HUES6 (cell line): ENCODE measurements at regions not wholly inside any gene's neighbourhood (a gene's known extent, or its start where the extent isn't known, plus 50 kb on each side); places are given as distances from the start of the nearest gene placed in this dataset.
"Not testable (repeated sequence)": the region's sequence is repeated elsewhere in the genome, so short reads cannot be mapped to it uniquely, and the experiment has no call there.

ENCODE experiments used
- H3K27ac ChIP-seq: 2 replicates; pipeline ENCODE4 v1.7.0; 2013; ENCODE audit warnings: low read depth, mild to moderate bottlenecking, low read length, inconsistent platforms
- H3K27me3 ChIP-seq: 2 replicates; pipeline ENCODE4 v1.6.1; 2013; ENCODE audit warnings: low read length; ENCODE audit not compliant: control insufficient read depth, insufficient read depth
- H3K36me3 ChIP-seq: 2 replicates; pipeline ENCODE4 v1.6.1; 2013; ENCODE audit warnings: low read length; ENCODE audit not compliant: control insufficient read depth, insufficient read depth
- H3K4me1 ChIP-seq: 2 replicates; pipeline ENCODE4 v1.6.1; 2013; ENCODE audit warnings: low read length; ENCODE audit not compliant: control insufficient read depth, insufficient read depth
- H3K4me3 ChIP-seq: 2 replicates; pipeline ENCODE4 v1.5.1; 2013; ENCODE audit warnings: low read depth, low read length
- H3K9ac ChIP-seq: one replicate; pipeline ENCODE4 v1.6.1; 2013; ENCODE audit warnings: mild to moderate bottlenecking, low read length
- H3K9me3 ChIP-seq: 2 replicates; pipeline ENCODE4 v1.6.1; 2013; ENCODE audit warnings: low read depth, low read length; ENCODE audit not compliant: control insufficient read depth, insufficient read depth

DNA sequence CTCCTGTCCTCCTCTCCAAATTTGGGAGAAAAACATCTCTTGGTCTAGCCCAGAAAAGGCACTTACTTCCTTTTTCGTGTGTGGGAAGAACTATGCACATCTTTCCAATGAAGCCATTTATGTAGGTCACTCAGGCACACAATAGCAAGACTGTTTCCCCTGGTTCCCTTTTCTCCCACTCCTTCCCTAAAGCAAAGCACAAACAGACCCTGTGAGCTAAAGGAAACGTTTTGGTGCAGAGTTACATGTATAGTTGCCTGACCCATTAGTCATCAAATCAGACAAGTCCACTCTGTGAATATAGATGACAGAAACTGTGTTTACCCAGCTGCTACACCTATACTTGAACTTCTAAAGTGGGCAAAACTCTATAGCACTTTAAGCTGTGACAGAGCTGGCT lies 474.6 kb downstream of the COL12A1 start:
- no peak overlapping the region for H3K4me3 ChIP-seq

DNA sequence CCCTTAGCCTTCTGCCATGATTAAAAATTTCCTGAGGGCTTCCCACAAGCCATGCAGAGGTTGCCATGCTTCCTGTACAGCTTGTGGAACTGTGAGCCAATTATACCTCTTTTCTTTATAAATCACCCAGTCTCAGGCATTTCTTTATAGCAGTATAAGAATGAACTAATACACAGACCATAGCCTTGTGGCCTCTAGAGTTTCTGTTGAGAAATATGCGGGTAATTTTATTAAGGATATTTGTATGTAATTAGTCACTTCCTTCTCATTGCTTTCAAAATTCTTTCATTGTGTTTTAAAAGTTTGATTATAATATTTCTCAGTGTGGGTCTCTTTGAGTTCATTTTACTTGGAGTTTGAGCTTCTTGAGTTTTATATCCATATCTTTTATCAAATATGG lies 484.9 kb downstream of the COL12A1 start:
- Histone ChIP-seq H3K27me3 (no peaks in the 10 kb centered on the region), H3K4me3 (no peak overlapping the region), H3K9me3 (no peaks in the 10 kb centered on the region), H3K9ac (no peak overlapping the region), H3K4me1 (no peaks in the 10 kb centered on the region), H3K36me3 (no peaks in the 10 kb centered on the region), H3K27ac (no peak overlapping the region)

More for the DNA sequence above, 474.6 kb downstream of the COL12A1 start:
- Histone ChIP-seq H3K27ac (no peak overlapping the region), H3K9ac (no peak overlapping the region), H3K27me3 (no peaks in the 10 kb centered on the region), H3K9me3 (no peaks in the 10 kb centered on the region), H3K36me3 (no peaks in the 10 kb centered on the region), H3K4me1 (no peaks in the 10 kb centered on the region; the same call in 1 of the 2 replicates)

DNA sequence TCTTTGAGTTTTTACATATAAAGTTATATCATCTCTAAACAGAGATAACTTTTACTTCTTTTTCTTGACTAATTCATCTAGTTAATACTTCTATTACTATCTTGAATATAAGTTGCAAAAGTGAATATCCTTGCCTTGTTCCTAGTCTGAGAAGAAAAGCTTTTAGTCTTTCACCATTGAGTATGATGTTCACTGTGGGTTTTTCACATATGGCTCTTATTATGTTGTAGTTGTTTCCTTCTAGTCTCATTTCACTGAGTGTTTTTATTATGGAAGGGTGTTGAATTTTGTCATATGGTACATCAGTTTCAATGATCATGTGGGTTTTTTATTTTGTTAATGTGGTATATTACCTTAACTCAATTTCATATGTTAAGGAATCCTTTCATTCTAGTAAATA lies 488.3 kb downstream of the COL12A1 start:
- Histone ChIP-seq H3K4me3 (no peak overlapping the region), H3K9me3 (no peaks in the 10 kb centered on the region), H3K36me3 (no peaks in the 10 kb centered on the region), H3K27ac (no peak overlapping the region), H3K4me1 (no peaks in the 10 kb centered on the region), H3K27me3 (no peaks in the 10 kb centered on the region), H3K9ac (no peak overlapping the region)

DNA sequence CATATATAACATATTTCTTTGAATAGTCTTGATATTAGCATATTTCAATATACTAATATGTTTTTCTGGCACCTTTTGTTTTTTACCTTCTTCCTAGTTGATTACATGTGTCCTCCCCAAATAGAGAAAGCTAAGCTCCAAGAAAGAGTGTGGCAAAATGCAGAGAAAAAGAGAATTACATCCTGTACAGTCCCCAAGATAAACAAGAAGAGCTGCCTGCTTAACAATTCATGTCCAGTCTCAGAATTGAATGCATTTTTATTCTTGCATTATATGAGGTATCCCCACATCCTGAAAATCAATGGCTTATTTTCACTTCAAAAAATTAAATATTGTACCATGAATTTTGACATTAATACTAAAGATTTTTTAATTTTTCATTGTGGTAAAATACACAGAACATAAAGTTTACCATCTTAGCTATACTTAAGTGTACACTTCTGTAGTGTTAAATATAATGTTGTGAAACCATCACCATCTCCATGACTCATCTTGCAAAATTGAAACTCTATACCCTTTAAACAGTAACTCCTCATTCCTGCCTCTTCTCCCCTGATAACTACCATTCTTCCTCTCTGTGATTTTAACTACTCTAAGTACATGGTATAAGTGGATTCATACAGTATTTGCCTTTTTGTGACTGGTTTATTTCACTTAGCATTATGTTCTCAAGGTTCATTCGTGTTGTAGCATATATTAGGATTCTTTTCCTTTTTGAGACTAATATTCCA lies 490.3 kb downstream of the COL12A1 start:
- Histone ChIP-seq H3K36me3 (no peaks in the 10 kb centered on the region), H3K4me1 (no peaks in the 10 kb centered on the region), H3K27me3 (no peaks in the 10 kb centered on the region), H3K9me3 (no peaks in the 10 kb centered on the region), H3K4me3 (no peak overlapping the region), H3K9ac (no peak overlapping the region), H3K27ac (no peak overlapping the region)

- Histone ChIP-seq H3K27ac (no peak overlapping the region), H3K4me1 (no peaks in the 10 kb centered on the region), H3K4me3 (no peak overlapping the region), H3K9ac (no peak overlapping the region), H3K36me3 (no peaks in the 10 kb centered on the region), H3K9me3 (no peaks in the 10 kb centered on the region), H3K27me3 (no peaks in the 10 kb centered on the region)
These were observed 491.9 kb downstream of the COL12A1 start for GRCh38 chr6:74713941-74714340.

DNA sequence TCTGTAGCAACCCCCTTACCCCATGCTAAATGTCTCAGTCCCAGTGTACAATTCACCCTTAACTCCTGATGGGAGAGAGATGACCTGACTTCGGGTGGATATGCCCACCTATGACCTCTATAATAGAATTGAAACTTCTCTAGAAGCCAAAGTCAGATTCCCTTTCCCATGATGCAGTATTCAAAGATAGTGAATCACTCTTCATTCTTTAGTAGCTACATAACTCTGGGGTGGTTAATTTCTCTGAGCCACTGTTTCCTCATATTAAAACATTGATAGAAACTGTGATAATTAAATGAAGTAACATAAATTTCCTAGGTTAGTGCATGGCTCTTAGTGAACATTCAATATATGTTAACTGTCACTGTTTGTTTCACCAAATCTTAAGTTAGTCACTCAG lies 500.4 kb downstream of the COL12A1 start:
- Histone ChIP-seq H3K4me1 (no peaks in the 10 kb centered on the region), H3K9me3 (no peaks in the 10 kb centered on the region), H3K36me3 (no peaks in the 10 kb centered on the region), H3K27ac (no peak overlapping the region), H3K27me3 (no peaks in the 10 kb centered on the region), H3K9ac (no peak overlapping the region), H3K4me3 (no peak overlapping the region)

DNA sequence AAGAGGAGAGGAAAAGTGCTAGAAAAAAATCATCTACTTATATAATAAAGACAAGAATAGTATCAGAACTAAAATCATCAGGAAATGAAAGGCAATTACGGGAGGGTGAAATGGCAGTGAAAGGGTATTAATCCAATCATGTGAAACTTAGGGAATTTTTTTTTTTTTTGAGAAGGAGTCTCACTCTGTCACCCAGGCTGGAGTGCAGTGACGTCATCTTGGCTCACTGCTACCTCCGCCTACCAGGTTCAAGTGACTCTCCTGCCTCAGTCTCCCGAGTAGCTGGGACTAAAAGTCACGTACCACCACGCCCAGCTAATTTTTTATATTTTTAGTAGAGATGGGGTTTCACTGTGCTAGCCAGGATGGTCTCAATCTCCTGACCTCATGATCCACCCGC lies 501.3 kb downstream of the COL12A1 start:
- not testable (repeated sequence) for H3K27ac ChIP-seq

GRCh38 chr6:74690365-74690764 lies 515.5 kb downstream of the COL12A1 start:
- Histone ChIP-seq H3K27ac (no peak overlapping the region), H3K9ac (no peak overlapping the region), H3K9me3 (no peaks in the 10 kb centered on the region), H3K4me3 (no peak overlapping the region), H3K36me3 (no peaks in the 10 kb centered on the region), H3K27me3 (no peaks in the 10 kb centered on the region), H3K4me1 (no peaks in the 10 kb centered on the region)

More for the DNA sequence above, 501.3 kb downstream of the COL12A1 start:
- not testable (repeated sequence) for H3K27me3 ChIP-seq, H3K9me3 ChIP-seq, H3K4me1 ChIP-seq, H3K36me3 ChIP-seq, H3K9ac ChIP-seq, H3K4me3 ChIP-seq

- Histone ChIP-seq H3K9me3 (no peaks in the 10 kb centered on the region), H3K27me3 (no peaks in the 10 kb centered on the region), H3K9ac (no peak overlapping the region), H3K27ac (no peak overlapping the region), H3K4me1 (no peaks in the 10 kb centered on the region), H3K36me3 (no peaks in the 10 kb centered on the region), H3K4me3 (no peak overlapping the region)
These were observed 516.3 kb downstream of the COL12A1 start for GRCh38 chr6:74689601-74690000.

GRCh38 chr6:74677463-74677862 lies 528.4 kb downstream of the COL12A1 start:
- Histone ChIP-seq H3K4me3 (no peak overlapping the region), H3K27ac (no peak overlapping the region), H3K9ac (no peak overlapping the region), H3K9me3 (no peaks in the 10 kb centered on the region), H3K4me1 (no peaks in the 10 kb centered on the region), H3K27me3 (no peaks in the 10 kb centered on the region), H3K36me3 (no peaks in the 10 kb centered on the region)

DNA sequence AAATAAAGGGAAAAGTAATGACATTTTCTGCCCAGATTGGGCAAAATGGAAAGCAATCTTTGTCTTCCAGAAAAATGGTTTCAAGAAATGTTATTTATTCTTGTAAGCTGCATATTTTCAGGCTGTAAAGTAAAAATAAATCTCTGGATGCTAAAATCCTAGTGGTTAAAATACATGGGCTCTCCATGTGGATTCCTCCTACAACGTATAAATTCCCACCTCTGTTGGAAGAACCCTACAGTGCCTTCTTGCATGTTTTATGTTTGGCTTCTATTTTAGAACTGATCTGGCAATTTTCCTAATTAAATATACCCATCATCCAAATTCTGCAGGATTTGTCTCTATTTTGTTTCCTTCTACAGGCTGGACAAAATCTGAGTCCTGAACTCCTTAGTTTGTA lies 528.9 kb downstream of the COL12A1 start:
- Histone ChIP-seq H3K27me3 (no peaks in the 10 kb centered on the region), H3K9ac (no peak overlapping the region), H3K9me3 (no peaks in the 10 kb centered on the region), H3K36me3 (no peaks in the 10 kb centered on the region), H3K4me1 (no peaks in the 10 kb centered on the region), H3K4me3 (no peak overlapping the region), H3K27ac (no peak overlapping the region)
